Activated CD8-positive, alpha-beta memory T cell treated with anti-CD3 and anti-CD28 coated beads, Interleukin-2, amount 10 ng/mL, durations not matched to agents 7 days and 5 days (primary cell): ENCODE measurements at regions not wholly inside any gene's neighbourhood (a gene's known extent, or its start where the extent isn't known, plus 50 kb on each side); places are given as distances from the start of the nearest gene placed in this dataset.
"Not testable (repeated sequence)": the region's sequence is repeated elsewhere in the genome, so short reads cannot be mapped to it uniquely, and the experiment has no call there.

Source experiments
- ATAC-seq: fragments of 150-1000 bp; cut with Tn5 transposase; one replicate; pipeline ENCODE4 v1.10.0; 2021; ENCODE audit warnings: moderate library complexity
- CTCF ChIA-PET: fragments of 350-600 bp; sonication (Branson Sonifier 250); formaldehyde crosslinking; loops from one replicate; lab custom pipeline; 2021; ENCODE audit warnings: antibody characterized with exemption; lab: Charles Lee
- DNase-seq: peaks from one replicate; pipeline ENCODE4 v3.0.0-alpha.2; 2020
- H3K27ac Mint-ChIP-seq: one replicate; pipeline ENCODE4 v1.8.0; 2021; ENCODE audit warnings: mild to moderate bottlenecking, mixed read lengths
- H3K27me3 Mint-ChIP-seq: one replicate; pipeline ENCODE4 v1.8.0; 2021; ENCODE audit warnings: mixed read lengths
- H3K36me3 Mint-ChIP-seq: one replicate; pipeline ENCODE4 v1.8.0; 2021; ENCODE audit warnings: mild to moderate bottlenecking, mixed read lengths
- H3K4me1 Mint-ChIP-seq: one replicate; pipeline ENCODE4 v1.8.0; 2021; ENCODE audit warnings: mixed read lengths
- H3K4me3 Mint-ChIP-seq: one replicate; pipeline ENCODE4 v1.8.0; 2021; ENCODE audit warnings: mild to moderate bottlenecking, moderate library complexity, mixed read lengths
- H3K9me3 Mint-ChIP-seq: one replicate; pipeline ENCODE4 v1.8.0; 2022; ENCODE audit warnings: low read depth, mixed read lengths

DNA sequence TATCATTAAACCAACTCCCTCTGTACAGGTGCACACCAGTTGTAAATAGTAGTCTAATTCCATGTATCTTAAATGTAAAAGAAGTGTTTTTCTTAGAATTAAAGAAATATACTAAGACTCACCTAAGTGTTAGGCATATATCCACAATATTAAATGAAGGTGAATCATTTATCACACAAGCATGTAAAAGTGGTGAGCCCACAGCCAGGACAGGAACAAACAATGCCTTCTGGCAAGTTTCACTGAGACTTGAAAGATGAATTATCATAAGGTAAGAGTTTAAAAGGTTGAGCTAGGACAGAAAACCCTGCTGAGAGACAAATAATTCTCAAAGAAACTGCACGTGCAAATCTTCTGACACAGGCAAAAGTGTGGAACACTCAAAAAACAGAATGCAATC lies 832.5 kb downstream of the TAF11L14 start:
- CTCF ChIA-PET, result interaction anchor here (0.8 to 1.0 kb wide), 2 partner anchors 17 to 232 kb away, joined by 3 to 4 read pairs; no protein-coding TSS in a partner anchor
- no peaks in the 10 kb centered on the region for H3K27me3 Mint-ChIP-seq
- no peaks in the 10 kb centered on the region for H3K4me1 Mint-ChIP-seq
- H3K4me3 Mint-ChIP-seq, result no peak overlapping the region
- peaks cover 4% of the 10 kb centered on the region for H3K9me3 Mint-ChIP-seq
- no peak for ATAC-seq
- H3K27ac Mint-ChIP-seq, result no peak overlapping the region
- H3K36me3 Mint-ChIP-seq, result no peaks in the 10 kb centered on the region
- no peak for DNase-seq

DNA sequence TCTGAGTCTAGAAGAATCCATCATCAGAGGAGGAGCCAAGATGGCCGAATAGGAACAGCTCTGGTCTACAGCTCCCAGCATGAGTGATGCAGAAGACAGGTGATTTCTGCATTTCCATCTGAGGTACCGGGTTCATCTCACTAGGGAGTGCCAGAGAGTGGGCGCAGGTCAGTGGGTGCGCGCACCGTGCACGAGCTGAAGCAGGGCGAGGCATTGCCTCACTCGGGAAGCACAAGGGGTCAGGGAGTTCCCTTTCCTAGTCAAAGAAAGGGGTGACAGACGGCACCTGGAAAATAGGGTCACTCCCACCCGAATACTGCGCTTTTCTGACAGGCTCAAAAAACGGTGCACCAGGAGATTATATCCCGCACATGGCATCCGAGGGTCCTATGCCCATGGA lies 837.5 kb downstream of the TAF11L14 start:
- CTCF ChIA-PET, H3K27me3 Mint-ChIP-seq, ATAC-seq, H3K36me3 Mint-ChIP-seq, H3K4me1 Mint-ChIP-seq, H3K4me3 Mint-ChIP-seq, H3K9me3 Mint-ChIP-seq, DNase-seq, H3K27ac Mint-ChIP-seq: not testable (repeated sequence)

DNA sequence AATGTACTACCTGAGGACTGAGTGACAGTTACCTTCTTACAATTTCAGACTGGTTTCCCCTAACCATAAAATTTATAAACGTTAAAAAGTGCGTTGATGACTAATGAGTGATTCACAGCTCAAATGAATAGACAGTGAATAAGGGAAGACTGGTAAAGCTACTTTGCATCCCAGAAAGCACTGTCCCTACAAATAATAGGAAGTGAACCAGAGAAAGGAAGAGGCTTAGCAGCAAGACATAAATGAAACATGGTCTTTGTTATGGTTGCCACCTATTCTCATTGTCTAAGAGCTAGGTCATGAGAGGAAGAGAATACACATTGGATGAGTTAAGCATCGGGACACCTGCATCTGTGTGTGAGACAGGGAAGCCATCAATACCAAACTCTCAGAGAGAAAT lies 849.2 kb downstream of the TAF11L14 start:
- Mint-ChIP-seq H3K27ac (no peak overlapping the region), H3K4me3 (no peak overlapping the region)

GRCh38 chr5:18487928-18488480 lies 853.7 kb downstream of the TAF11L14 start:
- no peak overlapping the region for H3K27ac Mint-ChIP-seq
- ATAC-seq (no peak), DNase-seq (no peak)
- H3K4me3 Mint-ChIP-seq, result no peak overlapping the region
- H3K9me3 Mint-ChIP-seq, result no peaks in the 10 kb centered on the region
- no peaks in the 10 kb centered on the region for H3K27me3 Mint-ChIP-seq
- CTCF ChIA-PET, result no interaction called here
- H3K4me1 Mint-ChIP-seq, result no peaks in the 10 kb centered on the region
- no peaks in the 10 kb centered on the region for H3K36me3 Mint-ChIP-seq

More for the DNA sequence above, 849.2 kb downstream of the TAF11L14 start:
- DNase-seq, result no peak
- no peak for ATAC-seq
- no peaks in the 10 kb centered on the region for H3K27me3 Mint-ChIP-seq
- CTCF ChIA-PET, result no interaction called here
- H3K4me1 Mint-ChIP-seq, result no peaks in the 10 kb centered on the region
- H3K36me3 Mint-ChIP-seq, result no peaks in the 10 kb centered on the region
- no peaks in the 10 kb centered on the region for H3K9me3 Mint-ChIP-seq

DNA sequence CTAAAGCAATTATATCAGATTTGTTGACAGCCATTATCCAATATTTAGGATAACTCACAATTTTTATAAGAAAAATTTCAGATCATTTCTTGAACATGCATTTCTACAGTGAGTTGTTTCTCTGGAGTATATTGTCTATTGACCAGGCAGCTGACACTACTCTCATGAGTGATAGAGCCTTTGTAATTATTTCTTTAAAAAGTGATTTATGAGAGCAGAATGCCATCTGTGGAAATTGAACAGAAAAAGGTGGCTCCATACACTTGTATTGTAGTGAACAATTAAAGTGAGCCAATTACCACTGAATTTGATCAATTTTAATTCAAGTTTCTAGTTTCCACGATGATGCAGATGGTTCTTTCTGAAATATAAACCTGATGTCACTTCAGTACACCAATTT lies 855.4 kb downstream of the TAF11L14 start:
- no peaks in the 10 kb centered on the region for H3K4me1 Mint-ChIP-seq
- CTCF ChIA-PET, result no interaction called here
- ATAC-seq, result no peak
- DNase-seq, result no peak
- no peaks in the 10 kb centered on the region for H3K36me3 Mint-ChIP-seq
- no peak overlapping the region for H3K27ac Mint-ChIP-seq
- no peaks in the 10 kb centered on the region for H3K27me3 Mint-ChIP-seq
- no peaks in the 10 kb centered on the region for H3K9me3 Mint-ChIP-seq
- no peak overlapping the region for H3K4me3 Mint-ChIP-seq

- CTCF ChIA-PET, result no interaction called here
- Mint-ChIP-seq H3K36me3 (no peaks in the 10 kb centered on the region), H3K27ac (no peak overlapping the region), H3K9me3 (no peaks in the 10 kb centered on the region), H3K4me1 (no peaks in the 10 kb centered on the region), H3K27me3 (no peaks in the 10 kb centered on the region), H3K4me3 (no peak overlapping the region)
- DNase-seq (no peak), ATAC-seq (no peak)
These were observed 857.1 kb downstream of the TAF11L14 start for GRCh38 chr5:18491349-18491748.

DNA sequence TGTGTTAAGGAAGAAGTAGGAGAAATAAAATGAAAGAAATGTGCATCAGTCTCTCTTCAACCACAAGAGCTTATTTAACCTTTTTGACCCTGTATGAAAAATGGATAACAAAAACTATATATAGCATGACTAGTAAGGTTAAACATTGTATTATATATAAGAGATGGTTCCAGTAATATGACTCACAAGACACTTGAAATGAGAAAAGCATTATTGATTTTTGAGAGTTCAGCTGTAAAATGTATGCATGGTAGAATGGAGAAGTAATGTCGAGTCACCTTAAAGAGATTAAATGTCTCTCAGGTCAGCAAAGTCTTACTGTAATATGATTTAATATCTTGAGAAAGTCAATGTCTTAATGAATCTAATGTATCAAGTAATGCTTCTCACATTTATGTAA lies 860.9 kb downstream of the TAF11L14 start:
- H3K4me1 Mint-ChIP-seq, result no peaks in the 10 kb centered on the region
- no peaks in the 10 kb centered on the region for H3K36me3 Mint-ChIP-seq
- DNase-seq, result no peak
- no peak overlapping the region for H3K4me3 Mint-ChIP-seq
- H3K9me3 Mint-ChIP-seq, result no peaks in the 10 kb centered on the region
- CTCF ChIA-PET, result no interaction called here
- no peaks in the 10 kb centered on the region for H3K27me3 Mint-ChIP-seq
- no peak for ATAC-seq
- no peak overlapping the region for H3K27ac Mint-ChIP-seq

GRCh38 chr5:18496041-18496440 lies 861.8 kb downstream of the TAF11L14 start:
- Mint-ChIP-seq H3K4me1 (no peaks in the 10 kb centered on the region), H3K9me3 (no peaks in the 10 kb centered on the region), H3K27me3 (no peaks in the 10 kb centered on the region), H3K27ac (no peak overlapping the region), H3K4me3 (no peak overlapping the region), H3K36me3 (no peaks in the 10 kb centered on the region)
- CTCF ChIA-PET, result no interaction called here
- no peak for ATAC-seq
- DNase-seq, result no peak

DNA sequence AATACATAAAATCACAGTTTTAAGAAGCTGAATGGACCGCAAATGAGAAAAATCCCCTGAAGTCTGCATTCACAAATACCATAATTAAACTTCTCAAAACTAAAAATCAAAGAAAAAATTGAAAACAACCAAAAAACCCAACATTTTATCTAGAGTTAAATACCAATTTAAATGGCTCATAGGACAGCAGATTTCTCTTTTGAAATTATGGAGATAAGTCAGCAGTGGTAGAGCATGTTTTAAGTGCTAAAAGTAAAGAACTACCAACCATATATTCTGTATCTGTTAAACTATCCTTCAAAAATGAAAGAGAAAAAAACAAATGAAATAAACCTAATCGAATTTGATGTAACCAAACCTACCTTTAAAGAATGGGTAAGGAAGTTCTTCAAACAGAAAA lies 862.8 kb downstream of the TAF11L14 start:
- Mint-ChIP-seq H3K4me3 (no peak overlapping the region), H3K27ac (no peak overlapping the region), H3K4me1 (no peaks in the 10 kb centered on the region), H3K9me3 (no peaks in the 10 kb centered on the region), H3K36me3 (no peaks in the 10 kb centered on the region), H3K27me3 (no peaks in the 10 kb centered on the region)
- CTCF ChIA-PET, result no interaction called here
- ATAC-seq (no peak), DNase-seq (no peak)

- ATAC-seq, result no peak
- Mint-ChIP-seq H3K4me3 (no peak overlapping the region), H3K9me3 (peaks cover 2% of the 10 kb centered on the region)
These were observed 869.6 kb downstream of the TAF11L14 start for GRCh38 chr5:18503797-18504328.

GRCh38 chr5:18507114-18507513 lies 872.9 kb downstream of the TAF11L14 start:
- CTCF ChIA-PET, result no interaction called here
- Mint-ChIP-seq H3K27ac (no peak overlapping the region), H3K36me3 (no peaks in the 10 kb centered on the region), H3K4me1 (no peaks in the 10 kb centered on the region), H3K4me3 (no peak overlapping the region), H3K27me3 (no peaks in the 10 kb centered on the region), H3K9me3 (peaks cover 4% of the 10 kb centered on the region)
- DNase-seq (no peak), ATAC-seq (no peak)

More at GRCh38 chr5:18503797-18504328, 869.6 kb downstream of the TAF11L14 start:
- no peak for DNase-seq
- no peaks in the 10 kb centered on the region for H3K4me1 Mint-ChIP-seq
- H3K27me3 Mint-ChIP-seq, result no peaks in the 10 kb centered on the region
- no peaks in the 10 kb centered on the region for H3K36me3 Mint-ChIP-seq
- H3K27ac Mint-ChIP-seq, result no peak overlapping the region
- CTCF ChIA-PET, result no interaction called here

DNA sequence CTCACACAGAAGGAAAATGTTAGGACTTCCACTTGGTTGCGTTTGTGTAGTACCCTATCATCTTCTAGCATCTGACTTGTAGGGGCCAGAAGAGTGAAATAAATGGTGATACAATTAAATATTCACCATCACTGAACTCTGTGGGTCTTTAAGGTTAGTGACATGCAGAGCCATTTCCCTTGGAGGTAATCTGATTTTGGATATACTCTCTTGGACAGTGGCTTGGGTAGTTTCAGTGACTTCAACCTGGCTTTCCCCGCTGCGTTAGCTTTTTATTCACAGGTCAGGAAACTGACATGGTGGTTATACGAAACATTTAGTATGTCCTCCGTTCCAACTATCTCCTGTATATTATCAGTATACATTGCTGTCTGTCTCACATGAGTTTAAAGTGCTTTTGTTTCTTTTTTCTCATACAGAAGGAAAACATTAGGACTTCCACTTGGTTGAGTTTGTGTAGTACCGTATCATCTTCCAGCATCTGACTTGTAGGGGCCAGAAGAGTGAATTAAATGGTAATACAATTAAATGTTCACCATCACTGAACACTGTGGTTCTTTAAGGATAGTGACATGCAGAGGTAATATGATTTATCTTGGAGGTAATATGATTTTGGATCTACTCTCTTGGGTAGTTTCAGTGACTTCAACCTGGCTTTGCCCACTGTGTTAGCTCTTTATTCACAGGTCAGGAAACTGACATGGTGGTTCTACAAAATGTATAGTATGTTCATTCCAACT lies 883.6 kb downstream of the TAF11L14 start:
- H3K4me1 Mint-ChIP-seq, result no peaks in the 10 kb centered on the region

DNA sequence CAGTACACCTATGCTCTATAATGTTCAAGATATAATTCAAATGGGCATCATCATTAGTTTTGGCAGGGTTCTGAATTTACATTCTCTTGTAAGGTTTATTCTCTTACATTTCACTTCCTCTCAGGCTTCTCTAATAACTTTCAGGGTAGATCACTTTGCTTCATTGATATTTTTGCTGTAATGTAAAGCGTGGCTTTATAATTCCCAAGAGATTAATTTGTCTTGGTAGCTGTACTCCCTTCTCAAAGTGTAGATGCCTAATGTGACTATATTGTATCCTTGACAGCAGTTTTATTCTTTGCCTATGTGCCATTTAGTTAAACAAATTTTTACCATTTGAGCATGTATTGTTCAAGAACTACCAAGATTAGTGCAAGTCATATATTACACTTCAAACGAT lies 889.1 kb downstream of the TAF11L14 start:
- CTCF ChIA-PET, result no interaction called here
- Mint-ChIP-seq H3K9me3 (peaks cover 6% of the 10 kb centered on the region), H3K27me3 (no peaks in the 10 kb centered on the region), H3K27ac (no peak overlapping the region), H3K4me1 (no peaks in the 10 kb centered on the region), H3K4me3 (no peak overlapping the region), H3K36me3 (no peaks in the 10 kb centered on the region)
- DNase-seq (no peak), ATAC-seq (no peak)

More for the DNA sequence above, 883.6 kb downstream of the TAF11L14 start:
- peaks cover 6% of the 10 kb centered on the region for H3K9me3 Mint-ChIP-seq
- H3K27ac Mint-ChIP-seq, result no peak overlapping the region
- H3K36me3 Mint-ChIP-seq, result no peaks in the 10 kb centered on the region
- DNase-seq, result no peak
- H3K4me3 Mint-ChIP-seq, result no peak overlapping the region
- H3K27me3 Mint-ChIP-seq, result no peaks in the 10 kb centered on the region
- CTCF ChIA-PET, result no interaction called here
- ATAC-seq, result no peak

DNA sequence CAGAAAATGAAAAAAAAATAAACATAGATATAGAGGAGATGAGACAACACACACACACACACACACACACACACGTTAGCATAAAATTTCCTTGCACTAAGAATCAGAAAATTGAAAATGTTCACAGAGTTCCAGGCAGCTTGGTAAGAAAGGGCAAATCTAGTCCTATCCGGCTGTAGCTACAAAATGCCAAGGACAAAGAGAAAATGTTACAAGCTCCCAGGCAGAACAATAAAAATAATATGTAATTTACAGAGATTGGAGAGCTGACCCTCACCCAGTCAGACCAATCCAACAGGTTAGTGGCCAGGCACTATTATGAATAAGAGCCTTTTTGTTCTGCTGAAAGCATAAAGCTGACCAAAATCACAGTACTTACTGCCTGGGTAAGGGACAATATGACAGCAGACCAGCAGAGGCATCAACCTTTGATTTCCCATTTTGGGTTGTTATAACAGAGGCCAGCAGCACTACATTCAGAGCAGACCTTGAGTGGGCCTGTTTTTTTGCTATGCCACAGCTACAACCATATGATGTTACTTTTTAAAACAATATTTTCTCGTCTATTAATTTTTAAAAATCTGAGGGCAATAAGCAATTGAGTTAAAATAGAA lies 892.6 kb downstream of the TAF11L14 start:
- no peak for DNase-seq
- Mint-ChIP-seq H3K36me3 (no peaks in the 10 kb centered on the region), H3K4me1 (no peaks in the 10 kb centered on the region), H3K9me3 (no peaks in the 10 kb centered on the region), H3K27ac (no peak overlapping the region), H3K4me3 (no peak overlapping the region), H3K27me3 (no peaks in the 10 kb centered on the region)
- CTCF ChIA-PET, result no interaction called here
- no peak for ATAC-seq
